Cardiac muscle cell (in vitro differentiated cells and primary cell): ENCODE measurements at regions not wholly inside any gene's neighbourhood (a gene's known extent, or its start where the extent isn't known, plus 50 kb on each side); places are given as distances from the start of the nearest gene placed in this dataset.

ENCODE experiments used
- DNase-seq, 2 donors: peaks; one replicate each; pipeline versions ENCODE4 v3.0.0 to v3.0.0-alpha.2; 2010 to 2017; ENCODE audit warnings: low read depth in 1 of 2, low spot score in 1 of 2
- H3K27ac ChIP-seq: fragments of 200-600 bp; sonication (generic); 2 replicates; pipeline ENCODE4 v1.5.1; 2016
- H3K27me3 ChIP-seq: fragments of 200-600 bp; sonication (generic); 2 replicates; pipeline ENCODE4 v1.6.0; 2016; ENCODE audit warnings: control low read depth
- H3K36me3 ChIP-seq: fragments of 200-600 bp; sonication (generic); 2 replicates; pipeline ENCODE4 v1.5.1; 2016; ENCODE audit warnings: control low read depth
- H3K4me1 ChIP-seq: fragments of 200-600 bp; sonication (generic); 2 replicates; pipeline ENCODE4 v1.8.1; 2017; ENCODE audit warnings: low read depth, mild to moderate bottlenecking, mixed run types
- H3K4me3 ChIP-seq: fragments of 200-600 bp; sonication (generic); 2 replicates; pipeline ENCODE4 v1.5.1; 2016; ENCODE audit warnings: mild to moderate bottlenecking
- H3K9me3 ChIP-seq: fragments of 200-600 bp; sonication (generic); 2 replicates; pipeline ENCODE4 v1.5.1; 2017; ENCODE audit warnings: low read depth, mild to moderate bottlenecking, control low read depth
- CTCF ChIP-seq: IDR thresholded peaks from 2 replicates; pipeline ENCODE4 v1.5.1; 2012; ENCODE audit warnings: low read depth, mild to moderate bottlenecking, low read length

- H3K4me3 ChIP-seq, result no peak overlapping the region
- no peak overlapping the region for H3K27ac ChIP-seq
- no peak for TF ChIP-seq CTCF
- no peaks in the 10 kb centered on the region for H3K9me3 ChIP-seq
- no peaks in the 10 kb centered on the region for H3K36me3 ChIP-seq
- H3K4me1 ChIP-seq, result no peaks in the 10 kb centered on the region
- H3K27me3 ChIP-seq, result no peaks in the 10 kb centered on the region
- peak in 1 of 2 donors; percentile 88 for DNase-seq
Observed at GRCh38 chr7:81173766-81174281, 255.0 kb upstream of the SEMA3C start.

GRCh38 chr7:81170291-81170690, 251.4 kb upstream of the SEMA3C start:
- no peak for DNase-seq
- H3K4me1 ChIP-seq, result no peaks in the 10 kb centered on the region
- no peak overlapping the region for H3K27ac ChIP-seq
- no peak overlapping the region for H3K4me3 ChIP-seq
- H3K9me3 ChIP-seq, result no peaks in the 10 kb centered on the region
- H3K36me3 ChIP-seq, result no peaks in the 10 kb centered on the region
- H3K27me3 ChIP-seq, result no peaks in the 10 kb centered on the region
- TF ChIP-seq CTCF, result no peak

- no peaks in the 10 kb centered on the region for H3K4me1 ChIP-seq
- H3K27ac ChIP-seq, result no peak overlapping the region
- H3K4me3 ChIP-seq, result no peak overlapping the region
- no peaks in the 10 kb centered on the region for H3K27me3 ChIP-seq
- no peaks in the 10 kb centered on the region for H3K9me3 ChIP-seq
- no peak for DNase-seq
- no peak for TF ChIP-seq CTCF
- H3K36me3 ChIP-seq, result no peaks in the 10 kb centered on the region
Observed at GRCh38 chr7:81167934-81168333, 249.1 kb upstream of the SEMA3C start.

GRCh38 chr7:81165070-81165469, 246.2 kb upstream of the SEMA3C start:
- H3K4me3 ChIP-seq, result no peak overlapping the region

GRCh38 chr7:81162771-81163525, 244.1 kb upstream of the SEMA3C start:
- no peak for DNase-seq
- no peak overlapping the region for H3K27ac ChIP-seq
- H3K4me3 ChIP-seq, result no peak overlapping the region
- no peak for TF ChIP-seq CTCF
- H3K27me3 ChIP-seq, result no peaks in the 10 kb centered on the region
- H3K9me3 ChIP-seq, result no peaks in the 10 kb centered on the region
- H3K36me3 ChIP-seq, result no peaks in the 10 kb centered on the region
- peaks cover 5% of the 10 kb centered on the region for H3K4me1 ChIP-seq

More at GRCh38 chr7:81165070-81165469, 246.2 kb upstream of the SEMA3C start:
- TF ChIP-seq CTCF, result no peak
- peaks cover 5% of the 10 kb centered on the region for H3K4me1 ChIP-seq
- H3K27ac ChIP-seq, result no peak overlapping the region
- no peaks in the 10 kb centered on the region for H3K9me3 ChIP-seq
- no peaks in the 10 kb centered on the region for H3K36me3 ChIP-seq
- DNase-seq, result no peak
- no peaks in the 10 kb centered on the region for H3K27me3 ChIP-seq
